ENCODE measurements at regions not wholly inside any gene's neighbourhood (a gene's known extent, or its start where the extent isn't known, plus 50 kb on each side); places are given as distances from the start of the nearest gene placed in this dataset.

- TF ChIP-seq MAZ (IDR thresholded peaks at IDR 0.05; ENCODE audit: borderline replicate concordance, low read depth, low read length) (no peak), CTCF (conservative IDR thresholded peaks at IDR 0.05; ENCODE audit: low read depth, low read length) (no peak), POLR2A (IDR thresholded peaks at IDR 0.05; ENCODE audit: low read depth, low read length) (no peak), MAFK (IDR thresholded peaks at IDR 0.05; ENCODE audit: low read depth, low read length) (no peak), SMC3 (IDR thresholded peaks at IDR 0.05; ENCODE audit: low read depth, low read length) (no peak), FOS (IDR thresholded peaks at IDR 0.05; ENCODE audit: low read depth, low read length) (no peak), RAD21 (IDR thresholded peaks at IDR 0.05; ENCODE audit: low read length) (no peak), CEBPB (IDR thresholded peaks at IDR 0.05; ENCODE audit: low read depth, low read length) (no peak), NFE2L2 (IDR thresholded peaks at IDR 0.05; ENCODE audit: low read depth, low read length) (no peak), CHD1 (IDR thresholded peaks at IDR 0.05; ENCODE audit: low read depth, low read length) (no peak), MXI1 (IDR thresholded peaks at IDR 0.05; ENCODE audit: borderline replicate concordance, low read depth, low read length) (no peak), ELK1 (IDR thresholded peaks at IDR 0.05; ENCODE audit: borderline replicate concordance, low read depth, low read length) (no peak), RFX5 (IDR thresholded peaks at IDR 0.05; ENCODE audit: low read depth, low read length) (no peak)
Observed at GRCh38 chr2:62587592-62587991, 81.6 kb upstream of the TMEM17 start.

All from IMR-90 (cell line).